ENCODE measurements at regions not wholly inside any gene's neighbourhood (a gene's known extent, or its start where the extent isn't known, plus 50 kb on each side); places are given as distances from the start of the nearest gene placed in this dataset.

DNA sequence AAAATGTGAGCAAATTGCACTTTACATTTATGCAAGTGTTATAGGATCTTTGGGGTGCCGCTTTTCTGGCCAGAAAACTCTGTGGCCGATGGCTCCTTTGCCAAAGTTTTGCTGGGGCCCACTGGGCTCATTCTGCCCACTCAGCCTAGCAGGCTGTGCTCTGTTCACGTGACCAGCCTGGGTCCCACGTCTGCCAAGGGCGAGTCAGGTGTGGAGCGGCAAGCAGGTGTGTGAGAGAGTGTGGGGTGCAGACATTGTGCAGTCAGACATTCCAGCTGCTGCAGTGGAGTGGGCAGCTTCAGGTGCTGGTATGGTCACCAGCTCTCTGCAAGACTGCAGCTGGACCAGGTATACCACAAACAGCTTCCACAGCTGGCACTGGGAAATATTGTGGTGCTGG, 2305.7 kb downstream of the PCDH9 start:
- DNase-seq (ENCODE audit: low read depth in 2 of 2), result no peak

DNA sequence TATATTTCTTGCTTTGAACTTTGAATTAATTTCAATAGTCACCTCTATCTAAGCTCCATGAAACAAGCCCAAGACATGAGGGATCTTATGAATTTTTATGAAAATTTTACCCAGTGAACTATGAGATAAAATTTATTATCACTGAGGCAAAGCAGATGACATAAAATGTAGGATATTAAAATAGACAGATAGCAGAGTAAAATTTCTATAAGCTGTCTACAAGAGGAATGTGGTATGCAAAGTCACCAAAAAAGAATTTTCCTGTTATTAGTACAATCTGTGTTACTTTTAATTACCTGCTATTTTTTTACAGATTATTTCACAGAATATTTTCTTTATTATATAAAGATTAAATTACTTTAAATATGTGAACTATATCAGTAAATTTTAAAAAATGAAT, 2312.6 kb downstream of the PCDH9 start:
- DNase-seq (ENCODE audit: low read depth in 2 of 2), result no peak

GRCh38 chr13:64912141-64912540, 2318.0 kb downstream of the PCDH9 start:
- DNase-seq (ENCODE audit: low read depth in 2 of 2), result peak; percentile 53 to 71

GRCh38 chr13:64910096-64910495, 2320.0 kb downstream of the PCDH9 start:
- no peak for DNase-seq (ENCODE audit: low read depth in 2 of 2)

GRCh38 chr13:64909184-64909583, 2321.0 kb downstream of the PCDH9 start:
- no peak for DNase-seq (ENCODE audit: low read depth in 2 of 2)

- no peak for DNase-seq (ENCODE audit: low read depth in 2 of 2)
Observed at GRCh38 chr13:64900039-64900438, 2330.1 kb downstream of the PCDH9 start.

GRCh38 chr13:64884976-64885375, 2345.2 kb downstream of the PCDH9 start:
- DNase-seq (ENCODE audit: low read depth in 2 of 2), result peak in 1 of 2 experiments; percentile 4

- DNase-seq (ENCODE audit: low read depth in 2 of 2), result no peak
Observed at GRCh38 chr13:64877176-64877575, 2353.0 kb downstream of the PCDH9 start.

DNA sequence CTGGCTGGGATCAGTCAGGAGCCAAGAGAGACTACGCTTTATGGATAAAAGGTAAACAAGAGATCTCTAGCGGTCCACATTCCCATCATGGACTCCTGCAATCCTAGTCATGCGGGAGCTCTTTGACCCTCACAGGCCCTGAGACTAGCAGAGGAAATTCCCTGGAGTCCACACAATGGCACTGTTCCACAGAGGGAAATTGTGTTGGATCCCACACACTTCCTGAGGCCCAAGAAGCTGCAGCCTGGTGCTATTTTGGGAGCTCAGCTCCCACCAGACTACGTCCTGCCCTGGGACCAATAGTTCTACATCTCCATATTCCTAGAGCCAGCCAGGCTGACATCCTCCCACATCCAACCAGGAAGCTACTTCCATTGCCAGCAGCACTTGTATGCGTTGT, 2358.4 kb downstream of the PCDH9 start:
- no peak for DNase-seq (ENCODE audit: low read depth in 2 of 2)

GRCh38 chr13:64869539-64869938, 2360.6 kb downstream of the PCDH9 start:
- no peak for DNase-seq (ENCODE audit: low read depth in 2 of 2)

DNA sequence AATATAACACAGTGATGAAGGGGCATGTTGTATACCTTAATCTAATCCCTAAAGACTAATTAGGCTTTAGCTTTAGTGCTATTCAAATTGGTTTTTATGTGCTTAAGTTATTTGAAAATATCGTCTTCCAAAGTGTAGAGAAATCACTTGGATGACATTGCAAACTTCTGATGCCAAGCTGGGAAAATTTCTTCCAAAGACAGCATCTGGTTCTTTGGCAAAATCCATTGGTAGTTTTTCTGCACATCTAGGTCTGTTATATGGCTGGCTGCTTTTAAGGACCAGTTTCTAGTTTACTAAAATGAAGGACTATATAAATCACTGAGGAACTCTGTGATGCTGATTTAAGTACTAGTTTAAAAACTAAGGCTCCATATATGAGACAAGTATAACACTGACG, 2362.3 kb downstream of the PCDH9 start:
- no peak for DNase-seq (ENCODE audit: low read depth in 2 of 2)

GRCh38 chr13:64866331-64866730, 2363.8 kb downstream of the PCDH9 start:
- DNase-seq (ENCODE audit: low read depth in 2 of 2), result no peak

DNA sequence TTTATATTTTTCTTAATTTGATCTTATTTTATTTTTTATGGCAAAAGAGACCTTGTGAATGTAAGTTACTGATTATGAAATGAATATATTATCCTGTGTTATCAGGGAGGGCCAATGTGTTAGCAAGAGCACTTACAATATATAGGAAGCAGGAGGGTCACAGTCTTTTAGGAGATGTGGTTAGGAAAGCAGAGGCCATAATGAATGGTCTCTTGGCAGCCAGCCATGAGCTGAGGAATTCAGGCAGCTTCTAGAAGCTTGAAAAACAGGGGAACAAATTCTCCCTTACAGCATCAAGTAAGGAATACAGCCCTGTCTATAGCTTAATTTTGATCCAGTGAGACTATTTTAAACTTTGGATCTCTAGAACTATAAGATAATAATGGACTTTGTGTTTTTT, 2374.6 kb downstream of the PCDH9 start:
- DNase-seq (ENCODE audit: low read depth in 2 of 2), result peak; percentile 23 to 38

DNA sequence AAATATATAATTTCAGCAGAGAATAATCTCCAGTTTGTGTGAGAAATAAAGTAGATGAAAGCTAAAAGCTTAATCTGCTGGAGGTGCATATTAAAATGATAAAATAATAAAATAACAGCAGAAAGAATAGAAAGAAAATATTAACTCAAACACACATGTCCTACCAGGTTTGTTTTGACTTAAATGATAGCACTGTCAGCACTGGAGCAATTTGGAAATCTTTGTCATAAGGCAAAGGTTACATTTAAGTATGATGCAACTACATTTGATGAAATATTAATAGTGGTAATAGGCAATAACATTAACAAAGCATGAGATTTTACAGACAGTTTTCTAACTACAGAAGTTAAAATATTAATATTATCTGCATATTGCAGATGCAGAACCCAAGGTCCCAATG, 2380.1 kb downstream of the PCDH9 start:
- no peak for DNase-seq (ENCODE audit: low read depth in 2 of 2)

GRCh38 chr13:64849196-64849595, 2380.9 kb downstream of the PCDH9 start:
- no peak for DNase-seq (ENCODE audit: low read depth in 2 of 2)

GRCh38 chr13:64847767-64848166, 2382.4 kb downstream of the PCDH9 start:
- no peak for DNase-seq (ENCODE audit: low read depth in 2 of 2)

DNA sequence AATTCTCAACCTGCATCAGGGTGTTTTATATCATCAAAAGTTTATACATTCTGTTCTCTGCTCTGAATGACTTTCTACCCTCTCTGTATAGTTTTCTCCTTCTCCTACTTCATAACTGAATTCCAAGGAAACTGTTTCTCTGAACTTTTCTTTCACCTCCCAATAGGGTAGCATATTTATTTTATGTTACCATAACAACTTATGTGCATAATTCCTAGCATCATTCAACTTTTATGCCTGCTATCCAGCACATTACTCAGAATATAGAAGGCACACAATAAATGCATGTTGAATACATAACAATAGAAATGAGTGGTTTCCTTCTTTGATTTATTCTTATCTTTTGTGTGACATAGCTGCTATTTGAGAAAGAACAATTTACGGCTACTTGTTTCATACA, 2385.0 kb downstream of the PCDH9 start:
- DNase-seq (ENCODE audit: low read depth in 2 of 2), result no peak

DNA sequence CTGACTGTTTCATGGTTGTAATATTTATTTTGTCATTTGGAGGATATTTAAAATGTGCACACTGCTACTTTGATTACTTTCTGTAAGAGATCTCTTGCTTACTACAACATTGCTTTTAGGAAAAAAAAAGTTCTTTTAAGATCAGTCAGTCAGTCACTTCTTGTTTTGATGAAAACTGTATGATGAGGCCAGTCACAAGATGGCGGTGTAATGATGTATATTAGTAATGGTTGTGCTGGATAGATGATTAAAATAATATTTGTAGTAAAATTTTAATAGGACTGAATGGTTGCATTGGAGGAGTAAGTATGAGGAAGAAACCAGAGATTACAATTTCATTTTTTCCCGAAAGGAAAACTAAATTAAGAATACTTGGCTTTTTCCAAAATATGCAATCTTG, 2411.1 kb downstream of the PCDH9 start:
- no peak for DNase-seq (ENCODE audit: low read depth in 2 of 2)

DNA sequence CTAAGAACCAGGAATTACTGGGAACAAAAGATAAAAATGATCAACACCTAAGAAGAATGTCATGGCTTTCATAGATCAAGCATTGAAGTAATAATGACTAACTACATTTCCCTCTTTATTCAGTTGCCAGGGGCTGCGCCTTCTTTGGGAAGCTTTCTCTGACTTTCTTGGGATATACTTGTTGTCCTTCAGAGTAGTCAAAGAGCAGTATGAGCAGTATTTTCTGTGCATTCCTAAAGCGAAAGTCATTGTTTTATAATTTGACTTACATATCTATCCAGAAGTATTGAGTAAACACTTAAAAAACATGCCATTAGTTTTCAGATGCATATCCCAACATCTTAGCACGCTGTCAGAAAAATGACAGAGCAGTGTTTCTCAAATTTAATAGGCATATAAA, 2412.4 kb downstream of the PCDH9 start:
- peak; percentile 5 to 10 for DNase-seq (ENCODE audit: low read depth in 2 of 2)

DNA sequence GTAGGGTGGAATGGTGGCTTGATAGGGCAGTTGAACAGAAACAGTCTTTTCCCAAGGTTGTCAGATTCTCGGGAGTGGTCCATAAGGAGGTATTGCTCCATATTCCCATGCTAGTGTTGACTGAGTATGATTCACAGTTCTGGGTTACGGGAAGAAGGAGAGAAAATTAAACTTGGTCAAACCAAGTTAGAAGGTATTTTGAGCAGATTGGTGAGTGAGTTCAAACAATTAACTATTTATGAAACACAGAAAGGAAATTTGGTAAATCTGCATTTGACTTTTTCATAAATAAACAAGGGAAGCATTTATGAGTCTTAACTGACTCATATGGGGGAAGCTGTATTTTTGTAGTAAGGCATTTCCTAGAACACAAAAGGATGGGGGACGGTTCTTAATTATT, 2419.4 kb downstream of the PCDH9 start:
- DNase-seq (ENCODE audit: low read depth in 2 of 2), result no peak

DNA sequence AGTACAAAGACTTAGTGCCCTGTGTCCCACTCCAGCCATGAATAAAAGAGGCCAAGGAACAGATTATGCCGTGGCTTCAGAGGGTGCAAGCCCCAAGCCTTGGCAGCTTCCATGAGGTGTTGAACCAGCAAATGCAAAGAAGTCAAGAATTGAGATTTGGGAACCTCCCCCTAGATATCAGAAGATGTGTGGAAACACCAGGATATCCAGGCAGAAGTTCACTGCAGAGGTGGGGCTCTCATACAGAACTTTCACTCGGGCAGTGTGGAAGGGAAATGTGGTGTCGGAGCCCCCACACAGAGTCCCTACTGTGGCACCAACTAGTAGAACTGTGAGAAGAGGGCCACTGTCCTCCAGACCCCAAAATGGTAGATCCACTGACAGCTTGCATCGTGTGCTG, 2421.4 kb downstream of the PCDH9 start:
- no peak for DNase-seq (ENCODE audit: low read depth in 2 of 2)

DNA sequence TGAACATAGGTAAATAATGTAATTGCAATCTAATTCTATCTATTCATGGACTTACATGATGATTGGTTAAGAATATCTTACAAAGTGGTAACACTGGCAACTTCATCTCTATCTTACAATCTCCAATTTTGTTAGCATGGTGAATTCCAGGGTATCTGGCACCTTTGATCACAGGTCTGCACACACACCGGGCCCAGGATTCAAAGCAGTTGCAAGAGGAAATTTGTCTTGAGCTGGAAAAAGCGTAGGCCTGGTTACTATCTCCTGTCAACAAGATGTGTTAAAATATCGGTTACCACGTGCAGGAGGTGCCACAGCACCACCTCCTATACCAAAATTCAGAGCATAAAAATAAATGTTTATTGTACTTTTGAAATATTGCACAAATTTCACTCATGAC, 2428.4 kb downstream of the PCDH9 start:
- no peak for DNase-seq (ENCODE audit: low read depth in 2 of 2)

DNA sequence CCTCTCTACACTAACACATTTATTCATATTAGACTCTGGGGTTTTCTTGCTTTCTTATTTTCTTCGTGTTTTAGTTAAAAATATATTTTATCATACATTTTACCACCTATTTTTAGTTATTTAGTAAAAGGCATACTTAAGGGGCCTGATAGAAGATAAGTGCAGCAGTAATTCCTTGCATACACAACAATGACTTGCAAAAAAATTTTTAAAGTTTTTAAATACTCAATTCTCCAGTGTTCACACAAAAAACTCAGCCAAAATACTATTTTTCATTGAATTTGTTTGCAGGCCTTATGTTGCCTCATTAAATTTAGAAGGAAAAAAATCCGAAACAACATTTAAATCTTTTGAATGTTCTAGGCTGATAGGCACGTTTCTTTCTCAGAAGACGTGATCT, 2431.7 kb downstream of the PCDH9 start:
- no peak for DNase-seq (ENCODE audit: low read depth in 2 of 2)

DNA sequence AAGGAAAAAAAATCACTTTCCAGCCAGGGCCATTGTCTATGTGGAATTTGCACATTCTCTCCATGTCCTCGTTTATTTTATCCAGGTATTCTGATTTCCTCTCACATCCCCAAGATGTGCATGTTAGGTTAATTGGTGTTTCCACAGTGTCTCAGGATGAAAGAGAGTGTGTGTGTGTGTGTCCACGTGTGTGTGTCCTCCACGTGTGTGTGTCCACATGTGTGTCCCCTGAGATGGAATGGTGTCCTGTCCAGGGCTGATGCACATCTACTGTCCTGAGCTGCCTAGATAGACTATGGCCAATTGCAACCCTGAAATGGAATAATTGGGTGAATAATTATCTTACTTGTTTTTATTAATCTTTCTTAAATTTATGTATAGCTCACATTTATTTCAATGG, 2436.5 kb downstream of the PCDH9 start:
- no peak for DNase-seq (ENCODE audit: low read depth in 2 of 2)

- DNase-seq (ENCODE audit: low read depth in 2 of 2), result no peak
Observed at GRCh38 chr13:64793131-64793530, 2437.0 kb downstream of the PCDH9 start.
